ENCODE measurements at regions not wholly inside any gene's neighbourhood (a gene's known extent, or its start where the extent isn't known, plus 50 kb on each side); places are given as distances from the start of the nearest gene placed in this dataset.

GRCh38 chr2:201978986-201979385 lies 54.7 kb upstream of the FZD7 start:
- TF ChIP-seq, protein P1, sequence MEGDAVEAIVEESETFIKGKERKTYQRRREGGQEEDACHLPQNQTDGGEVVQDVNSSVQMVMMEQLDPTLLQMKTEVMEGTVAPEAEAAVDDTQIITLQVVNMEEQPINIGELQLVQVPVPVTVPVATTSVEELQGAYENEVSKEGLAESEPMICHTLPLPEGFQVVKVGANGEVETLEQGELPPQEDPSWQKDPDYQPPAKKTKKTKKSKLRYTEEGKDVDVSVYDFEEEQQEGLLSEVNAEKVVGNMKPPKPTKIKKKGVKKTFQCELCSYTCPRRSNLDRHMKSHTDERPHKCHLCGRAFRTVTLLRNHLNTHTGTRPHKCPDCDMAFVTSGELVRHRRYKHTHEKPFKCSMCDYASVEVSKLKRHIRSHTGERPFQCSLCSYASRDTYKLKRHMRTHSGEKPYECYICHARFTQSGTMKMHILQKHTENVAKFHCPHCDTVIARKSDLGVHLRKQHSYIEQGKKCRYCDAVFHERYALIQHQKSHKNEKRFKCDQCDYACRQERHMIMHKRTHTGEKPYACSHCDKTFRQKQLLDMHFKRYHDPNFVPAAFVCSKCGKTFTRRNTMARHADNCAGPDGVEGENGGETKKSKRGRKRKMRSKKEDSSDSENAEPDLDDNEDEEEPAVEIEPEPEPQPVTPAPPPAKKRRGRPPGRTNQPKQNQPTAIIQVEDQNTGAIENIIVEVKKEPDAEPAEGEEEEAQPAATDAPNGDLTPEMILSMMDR (IDR thresholded peaks at IDR 0.05): no peak
- TF ChIP-seq POLR2AphosphoS5 (IDR thresholded peaks at IDR 0.05; ENCODE audit: low read depth, low read length): no peak
